OCI-LY3 (cell line): ENCODE measurements at regions not wholly inside any gene's neighbourhood (a gene's known extent, or its start where the extent isn't known, plus 50 kb on each side); places are given as distances from the start of the nearest gene placed in this dataset.

Experiments
- CTCF ChIP-seq: fragments of 200-600, 300-600 bp; sonication (generic); IDR thresholded peaks from 2 replicates; pipeline ENCODE4 v1.5.1; 2014; ENCODE audit warnings: antibody characterized with exemption, low read length, low read depth
- EZH2phosphoT487 ChIP-seq: fragments of 200-600 bp; shearing (Covaris generic); IDR thresholded peaks from 2 replicates; pipeline ENCODE4 v1.6.1; 2018; ENCODE audit warnings: antibody characterized with exemption, mixed run types, low read depth

- no peak for TF ChIP-seq CTCF
- no peak for TF ChIP-seq EZH2phosphoT487
These were observed 135.2 kb downstream of the PCSK1 start for GRCh38 chr5:96297867-96298266.
